ENCODE measurements at regions not wholly inside any gene's neighbourhood (a gene's known extent, or its start where the extent isn't known, plus 50 kb on each side); places are given as distances from the start of the nearest gene placed in this dataset.
A peak's percentile ranks its signal among the peaks of the same experiment; 100 is the strongest.
"Not testable (repeated sequence)": the region's sequence is repeated elsewhere in the genome, so short reads cannot be mapped to it uniquely, and the experiment has no call there.

DNA sequence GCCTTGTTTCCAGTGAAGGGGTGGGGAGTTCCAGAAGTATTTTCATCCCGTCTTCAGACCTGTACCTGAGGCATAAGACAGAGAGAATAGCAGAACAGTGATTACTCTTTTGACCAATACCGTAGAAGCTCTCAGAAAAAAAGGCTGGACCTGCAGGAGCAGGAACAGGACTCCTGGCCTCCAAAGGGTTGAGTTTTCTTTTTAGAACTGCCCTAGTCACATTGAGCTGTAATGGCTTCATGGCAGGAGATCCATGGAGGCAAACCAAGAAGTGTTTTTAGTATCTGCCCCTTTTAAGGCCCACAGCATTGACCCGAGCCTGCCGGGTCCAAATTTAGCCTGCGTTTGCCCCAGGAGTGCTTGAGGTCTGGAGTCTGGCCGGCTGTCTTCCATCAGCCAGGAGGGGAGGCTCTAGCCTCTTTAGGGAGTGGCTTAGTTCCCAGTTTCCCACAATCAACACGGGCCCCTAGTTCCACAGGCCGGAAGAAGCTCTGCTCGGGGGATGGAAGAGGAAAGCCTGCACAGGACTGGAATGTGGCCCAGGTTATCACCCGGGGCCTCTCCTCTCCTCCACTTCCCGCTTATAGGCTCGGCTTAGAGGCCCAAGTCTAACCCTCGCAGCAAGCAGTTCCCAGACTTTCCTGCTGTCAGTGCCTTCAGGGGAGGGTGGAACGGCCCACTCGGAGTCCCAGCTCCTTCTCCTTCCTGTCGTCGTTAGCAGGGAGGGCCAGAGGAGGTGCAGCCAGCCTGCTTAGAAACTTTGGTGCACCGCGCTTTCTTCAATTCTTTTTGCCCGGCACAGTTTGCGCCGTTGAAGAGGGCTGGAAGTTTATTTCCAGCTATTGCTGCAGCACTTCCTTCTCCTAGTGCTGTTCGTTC is 80.7 kb downstream of the C9orf152 start:
- DNase-seq = no peak

DNA sequence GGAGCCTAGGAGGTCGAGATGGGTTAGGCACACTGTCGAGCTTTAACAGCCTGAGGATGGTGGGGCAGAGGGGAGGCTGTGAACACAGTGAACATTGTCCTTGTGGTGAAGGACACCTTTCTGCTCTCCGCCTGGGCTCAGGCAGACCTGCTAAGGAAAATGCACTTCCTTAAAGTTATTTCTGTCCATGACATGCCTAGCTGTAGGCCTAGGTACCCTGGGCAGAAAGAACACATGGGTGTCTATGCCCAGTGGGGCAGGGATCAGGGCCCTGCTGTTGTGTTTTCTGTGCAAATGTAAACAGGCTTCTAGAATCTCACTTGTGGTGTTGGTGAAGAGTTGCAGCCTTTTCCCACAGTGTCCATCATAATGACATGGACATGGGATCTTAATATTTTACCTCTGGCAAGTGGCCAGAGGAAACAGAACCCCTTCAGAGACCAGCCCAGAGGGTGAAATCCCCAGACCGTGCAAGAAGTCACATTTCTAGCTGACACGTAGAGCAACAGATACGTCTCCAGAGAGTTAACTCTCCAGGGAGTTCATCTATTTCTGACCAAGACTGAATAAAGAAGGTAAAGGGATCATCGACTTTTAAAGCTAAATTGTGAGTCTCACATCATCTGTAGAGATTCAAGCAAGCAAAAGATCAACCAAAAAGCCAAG is 79.2 kb downstream of the C9orf152 start:
- no peak for DNase-seq

DNA sequence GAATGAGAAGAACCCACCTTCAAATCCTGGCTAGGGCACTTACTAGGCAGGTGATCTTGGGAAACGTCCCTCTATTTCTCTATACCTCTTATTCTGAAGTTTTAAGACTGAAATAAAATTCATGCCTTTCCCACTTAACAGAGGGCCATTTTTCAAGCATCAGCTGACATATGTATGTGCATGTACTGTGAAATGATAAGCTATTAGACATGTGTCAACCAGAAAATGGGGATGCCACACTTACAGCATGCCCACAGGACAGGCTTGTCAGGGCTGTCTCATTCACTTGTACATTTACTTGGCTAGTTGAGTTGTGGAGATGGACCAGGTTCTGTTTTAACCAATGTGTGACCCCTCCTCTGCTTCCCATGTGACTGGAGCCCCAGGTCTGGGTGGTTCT is 78.5 kb downstream of the C9orf152 start:
- DNase-seq = no peak

DNA sequence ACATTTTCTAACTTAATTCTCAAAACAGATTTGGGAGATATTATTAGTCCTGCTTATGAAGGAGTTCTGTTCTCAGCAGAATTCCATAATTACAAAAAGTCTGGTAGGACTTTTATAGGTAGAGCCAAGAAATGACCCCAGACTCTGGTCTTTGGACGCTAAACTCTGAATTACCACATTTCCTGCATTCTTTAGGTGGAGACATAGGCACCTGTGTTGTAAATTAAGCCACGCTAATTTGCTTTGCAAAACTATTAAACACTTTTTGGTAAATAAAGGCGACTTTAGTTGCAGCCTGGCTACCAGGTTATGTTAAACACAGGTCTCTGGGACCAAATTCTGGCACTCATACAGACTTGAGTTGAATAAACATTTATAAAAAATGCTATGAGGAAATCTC is 77.7 kb downstream of the C9orf152 start:
- no peak for DNase-seq

- no peak for DNase-seq
Measured at GRCh38 chr9:110130791-110131416, 77.1 kb downstream of the C9orf152 start.

- DNase-seq = no peak
Measured at GRCh38 chr9:110131499-110131898, 76.5 kb downstream of the C9orf152 start.

GRCh38 chr9:110132531-110132930 is 75.4 kb downstream of the C9orf152 start:
- DNase-seq = not testable (repeated sequence)

DNA sequence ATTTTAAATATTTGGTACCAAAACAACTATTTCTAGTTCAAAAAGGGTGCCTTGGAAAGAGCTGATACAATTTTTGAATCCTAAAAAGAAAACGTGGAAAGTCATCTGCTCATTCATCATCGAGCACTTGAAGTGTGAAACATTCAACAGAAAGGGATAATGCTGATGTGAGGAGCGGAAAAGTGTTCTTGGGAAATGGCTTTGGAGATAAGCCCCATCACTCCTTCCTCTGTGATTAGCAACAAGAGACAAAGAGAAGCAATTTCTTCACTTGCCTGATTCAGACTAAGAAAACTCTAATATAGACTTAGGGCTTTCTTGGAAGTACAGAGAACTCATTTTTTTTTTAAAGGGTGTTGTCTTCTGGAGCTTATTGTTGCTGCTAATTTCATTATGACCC is 74.9 kb downstream of the C9orf152 start:
- no peak for DNase-seq

DNA sequence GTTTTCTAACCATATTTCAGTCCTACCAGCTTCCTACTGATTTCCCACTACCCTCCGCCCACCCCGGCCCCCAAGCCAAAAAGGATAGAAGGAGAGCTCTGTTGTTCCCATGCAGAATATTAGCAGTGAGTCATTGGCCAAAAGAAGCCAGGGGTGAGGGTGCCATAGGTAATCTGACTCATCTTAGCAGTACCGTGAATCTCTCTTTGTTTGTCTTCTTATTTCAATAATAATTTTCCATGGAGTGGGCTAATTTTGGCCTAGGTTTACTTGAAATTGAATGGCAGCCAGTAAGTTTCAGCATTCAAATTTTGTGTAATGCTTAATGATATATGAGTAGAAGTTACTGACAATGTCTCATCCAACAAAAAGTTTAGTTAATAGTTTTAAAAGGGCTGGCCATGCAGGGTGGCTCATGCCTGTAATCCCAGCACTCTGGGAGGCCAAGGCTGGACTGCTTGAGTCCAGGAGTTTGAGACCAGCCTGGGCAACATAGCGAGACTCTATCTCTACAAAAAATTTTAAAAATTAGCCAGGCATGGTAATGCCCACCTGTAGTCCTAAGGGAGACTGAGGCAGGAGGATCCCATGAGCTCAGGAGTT is 74.2 kb downstream of the C9orf152 start:
- no peak for DNase-seq

- no peak for DNase-seq
Measured at GRCh38 chr9:110135846-110136245, 72.1 kb downstream of the C9orf152 start.

- DNase-seq = no peak
Measured at GRCh38 chr9:110136802-110137201, 71.2 kb downstream of the C9orf152 start.

DNA sequence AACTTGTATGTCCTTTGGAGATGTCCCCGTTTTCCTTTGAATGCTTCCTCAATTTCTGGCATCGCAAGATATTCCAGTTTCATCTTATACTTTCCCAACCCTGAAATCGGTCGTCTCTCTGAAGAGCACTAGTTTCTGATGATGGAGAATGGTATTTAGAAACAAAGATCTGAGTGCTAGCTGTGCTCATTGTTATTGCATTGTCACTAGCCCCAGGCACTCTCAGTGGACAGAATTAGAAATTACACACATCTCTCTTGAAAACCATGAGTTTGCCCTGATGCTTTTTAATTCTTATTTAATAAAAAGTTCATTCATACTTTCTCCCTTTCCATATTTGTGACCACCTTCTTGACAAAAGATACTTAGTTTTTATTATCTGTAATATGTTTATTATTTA is 67.7 kb downstream of the C9orf152 start:
- no peak for DNase-seq

DNA sequence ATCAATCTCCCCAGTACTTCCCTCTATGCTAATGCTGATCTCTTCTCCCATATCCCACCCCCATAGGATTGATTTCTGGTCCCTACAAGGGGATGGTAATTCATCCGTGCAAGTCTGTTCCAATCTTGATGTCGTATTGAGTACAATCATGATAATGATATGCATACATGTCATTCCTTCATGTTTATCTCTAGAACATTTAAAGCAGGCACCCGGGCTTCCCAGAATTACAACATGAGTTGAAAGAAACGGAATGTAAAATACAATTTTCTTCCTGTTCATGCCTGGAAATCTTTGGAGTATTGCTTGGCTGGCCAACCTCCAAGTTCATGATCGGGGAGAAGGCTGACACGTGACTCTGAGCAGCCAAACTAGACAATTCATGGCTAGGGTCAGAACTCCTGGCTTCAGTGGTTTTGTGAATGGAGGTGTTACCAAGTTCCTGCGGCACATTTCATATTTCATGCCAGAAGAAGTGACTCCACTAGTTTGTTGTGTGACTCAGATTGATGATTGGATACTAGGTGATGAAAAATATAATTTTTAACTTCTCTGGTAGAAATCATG is 66.6 kb downstream of the C9orf152 start:
- no peak for DNase-seq

- no peak for DNase-seq
Measured at GRCh38 chr9:110142253-110142652, 65.7 kb downstream of the C9orf152 start.

- no peak for DNase-seq
Measured at GRCh38 chr9:110142868-110143481, 65.0 kb downstream of the C9orf152 start.

- DNase-seq = no peak
Measured at GRCh38 chr9:110143485-110143884, 64.5 kb downstream of the C9orf152 start.

DNA sequence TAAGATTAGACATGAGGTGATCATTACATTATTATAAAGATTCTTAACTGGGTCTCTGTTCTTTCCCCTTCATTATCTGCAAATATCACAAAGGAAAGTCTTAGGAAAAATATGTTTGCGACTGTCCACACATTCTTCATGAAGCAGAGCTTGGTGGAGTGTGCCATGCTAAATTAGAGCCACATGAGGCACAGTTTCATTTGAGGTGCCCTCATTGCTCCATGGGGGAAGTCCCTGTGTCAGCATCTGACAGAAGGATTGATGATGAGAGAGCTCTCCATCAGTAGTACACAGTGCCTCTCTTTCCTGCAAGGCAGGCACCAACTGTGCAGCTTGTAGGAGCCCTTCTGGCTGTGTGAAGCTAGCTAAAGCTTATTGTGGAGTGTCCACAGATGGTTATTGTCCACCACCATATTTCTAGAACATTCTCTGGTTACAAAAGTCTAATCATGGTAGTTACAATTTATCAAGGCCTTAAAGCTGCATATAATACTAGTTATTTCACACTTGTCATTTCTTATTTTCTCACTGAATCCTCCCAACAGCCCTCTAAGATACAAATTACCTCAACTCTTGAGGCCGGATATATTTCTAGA is 63.9 kb downstream of the C9orf152 start:
- DNase-seq = peak; percentile 36

DNA sequence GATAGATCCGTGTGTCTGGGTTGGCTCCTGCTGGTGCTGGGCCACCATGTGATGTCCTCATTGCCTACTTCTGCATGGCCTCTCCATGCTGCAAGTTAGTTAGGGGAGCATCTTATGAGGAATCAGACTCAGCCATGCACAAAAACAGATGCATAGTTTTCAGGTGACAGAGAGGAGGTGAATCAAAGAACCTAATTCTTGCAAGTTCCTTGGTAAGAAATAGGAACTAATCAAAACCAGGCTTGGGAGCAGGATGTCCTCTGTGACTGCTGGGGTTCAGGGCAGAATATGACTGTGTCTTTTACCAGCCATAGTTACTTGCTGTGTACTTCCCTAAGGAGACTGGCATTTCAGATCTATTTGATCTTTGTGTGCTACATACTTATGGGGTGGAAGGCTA is 61.6 kb downstream of the C9orf152 start:
- DNase-seq = no peak

DNA sequence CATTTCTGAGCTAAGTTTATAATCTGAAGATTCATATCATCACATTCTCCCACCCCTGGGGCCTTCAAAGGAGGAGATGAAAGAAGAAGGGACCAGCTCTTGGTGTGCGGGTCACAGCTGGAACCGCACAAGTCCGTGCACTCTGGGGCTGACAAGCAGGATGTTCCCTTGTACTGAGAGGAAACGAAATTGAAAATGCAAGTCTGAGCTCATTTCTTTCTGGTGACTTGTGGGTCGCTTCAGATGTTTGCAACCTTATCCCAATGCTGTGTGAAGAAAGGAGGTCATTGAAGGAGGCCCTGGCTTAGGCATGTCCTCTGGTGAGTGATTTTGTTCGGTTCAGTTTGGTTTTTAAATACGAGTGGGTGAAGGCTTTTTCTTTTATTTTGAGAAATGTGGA is 59.6 kb downstream of the C9orf152 start:
- DNase-seq = peak; percentile 71

- DNase-seq = no peak
Measured at GRCh38 chr9:110148891-110149290, 59.1 kb downstream of the C9orf152 start.
